Stimulated activated CD4-positive, alpha-beta T cell treated with anti-CD3 and anti-CD28 coated beads, Interleukin-4, amount 100 ng/mL, for 24 hours (primary cell): ENCODE measurements at regions not wholly inside any gene's neighbourhood (a gene's known extent, or its start where the extent isn't known, plus 50 kb on each side); places are given as distances from the start of the nearest gene placed in this dataset.

Source experiments
- DNase-seq: peaks from one replicate; pipeline ENCODE4 v3.0.0-alpha.2; 2020

- DNase-seq = no peak
Measured at GRCh38 chr10:84076540-84077195, 62.6 kb upstream of the GHITM start.

DNA sequence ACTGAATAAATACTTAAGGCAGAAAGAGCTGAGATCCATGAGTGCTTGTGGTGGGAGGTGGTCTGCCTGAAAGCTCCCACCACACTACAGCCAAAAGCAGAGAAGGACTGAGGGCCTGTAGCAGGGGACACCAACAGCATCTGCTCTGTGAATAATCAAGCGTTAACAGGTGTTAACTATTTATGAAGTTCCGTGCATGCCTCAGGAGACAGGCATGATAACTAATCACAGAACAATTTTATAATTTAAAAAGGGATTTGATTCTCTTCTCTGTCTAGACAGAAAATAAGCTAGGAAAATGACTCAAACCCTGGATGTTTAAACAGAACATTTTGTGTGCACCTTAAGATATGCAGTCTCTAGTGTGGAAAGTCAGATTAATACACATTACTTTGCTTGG is 61.5 kb upstream of the GHITM start:
- no peak for DNase-seq

DNA sequence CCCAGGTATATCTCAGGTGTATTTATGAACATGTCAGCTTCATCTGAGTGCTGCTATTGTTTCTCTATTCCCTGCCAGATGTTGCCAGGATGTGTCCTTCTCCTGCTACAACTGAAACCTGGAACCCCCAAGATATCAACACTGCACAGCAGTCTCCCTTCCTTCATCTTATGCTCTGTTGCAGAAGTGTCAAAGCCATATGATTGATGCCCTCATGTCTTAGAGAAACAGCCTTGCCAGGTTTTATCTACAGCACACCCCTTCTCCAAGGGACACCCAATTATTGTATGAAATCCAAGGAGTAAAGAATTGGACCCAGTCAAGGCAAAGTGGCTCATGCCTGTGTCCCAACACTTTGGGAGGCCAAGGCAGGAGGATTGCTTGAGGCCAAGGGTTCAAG is 60.5 kb upstream of the GHITM start:
- DNase-seq = no peak

GRCh38 chr10:84084342-84084741 is 55.0 kb upstream of the GHITM start:
- no peak for DNase-seq

GRCh38 chr10:84087202-84087601 is 52.1 kb upstream of the GHITM start:
- no peak for DNase-seq

- no peak for DNase-seq
Measured at GRCh38 chr10:84088626-84089025, 50.7 kb upstream of the GHITM start.

DNA sequence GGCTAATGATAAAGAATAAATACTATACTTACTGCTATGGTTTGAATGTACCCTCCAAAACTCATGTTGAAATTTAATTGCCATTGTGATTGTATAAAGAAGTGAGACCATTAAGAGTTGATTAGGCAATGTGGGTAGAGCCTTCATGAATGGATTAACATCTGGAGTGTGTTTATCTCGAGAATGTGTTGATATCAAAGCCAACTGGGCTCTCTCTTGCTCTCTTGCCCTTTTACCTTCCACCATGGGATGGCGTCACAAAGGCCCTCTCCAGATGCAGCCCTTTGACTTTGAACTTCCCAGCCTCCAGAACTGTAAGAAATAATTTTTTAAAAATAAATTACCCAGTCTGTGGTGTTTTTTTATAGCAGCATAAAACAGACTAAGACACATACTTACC is 50.1 kb upstream of the GHITM start:
- no peak for DNase-seq
